AG04449 (cell line): ENCODE measurements at regions not wholly inside any gene's neighbourhood (a gene's known extent, or its start where the extent isn't known, plus 50 kb on each side); places are given as distances from the start of the nearest gene placed in this dataset.

ENCODE experiments used
- CTCF ChIA-PET: fragments of 350-600 bp; formaldehyde crosslinking; extraction: SDS; loops from one replicate; lab custom pipeline; 2021; ENCODE audit warnings: antibody characterized with exemption; lab: Yijun Ruan, JAX
- POLR2A ChIA-PET: fragments of 400-600, 350-600 bp; formaldehyde crosslinking; extraction: SDS; loops from one replicate; lab custom pipeline; 2020; ENCODE audit warnings: antibody characterized with exemption, inconsistent platforms; lab: Yijun Ruan, JAX
- DNase-seq: peaks from one replicate; pipeline ENCODE4 v3.0.0-alpha.2; 2010; ENCODE audit warnings: low read depth, low spot score
- H3K4me3 ChIP-seq: 2 replicates; pipeline ENCODE4 v1.5.1; 2011; ENCODE audit warnings: low read depth, mild to moderate bottlenecking, control low read depth, low read length
- TF ChIP-seq, protein P1 (sequence below): IDR thresholded peaks from one replicate; pipeline ENCODE4 v1.5.1; 2011; ENCODE audit warnings: mild to moderate bottlenecking, moderate library complexity, low read length, control low read depth, inconsistent platforms; ENCODE audit not compliant: insufficient read depth; ENCODE audit errors: missing control alignments

DNA sequence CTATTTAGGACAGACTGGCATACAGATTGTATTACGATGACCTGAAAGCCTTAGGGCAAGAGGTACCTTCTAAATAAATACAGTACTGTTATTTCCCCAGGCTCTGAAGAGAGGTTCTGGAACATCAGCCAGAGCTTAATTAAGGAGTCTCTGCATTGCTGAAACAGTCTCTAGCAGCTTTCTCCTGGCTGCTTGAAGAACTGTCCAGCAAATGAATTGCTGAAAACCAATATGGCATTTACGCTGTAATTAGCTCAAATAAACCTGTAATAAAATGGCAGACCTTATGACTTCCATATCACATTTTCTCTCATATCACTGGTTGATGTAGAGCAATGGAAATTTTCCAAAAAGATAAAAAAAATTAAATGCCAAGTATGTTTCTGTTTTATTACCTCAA lies 636.3 kb downstream of the GABRG2 start:
- ChIA-PET POLR2A (no interaction called here), CTCF (no interaction called here)
- no peak overlapping the region for H3K4me3 ChIP-seq
- TF ChIP-seq, protein P1, sequence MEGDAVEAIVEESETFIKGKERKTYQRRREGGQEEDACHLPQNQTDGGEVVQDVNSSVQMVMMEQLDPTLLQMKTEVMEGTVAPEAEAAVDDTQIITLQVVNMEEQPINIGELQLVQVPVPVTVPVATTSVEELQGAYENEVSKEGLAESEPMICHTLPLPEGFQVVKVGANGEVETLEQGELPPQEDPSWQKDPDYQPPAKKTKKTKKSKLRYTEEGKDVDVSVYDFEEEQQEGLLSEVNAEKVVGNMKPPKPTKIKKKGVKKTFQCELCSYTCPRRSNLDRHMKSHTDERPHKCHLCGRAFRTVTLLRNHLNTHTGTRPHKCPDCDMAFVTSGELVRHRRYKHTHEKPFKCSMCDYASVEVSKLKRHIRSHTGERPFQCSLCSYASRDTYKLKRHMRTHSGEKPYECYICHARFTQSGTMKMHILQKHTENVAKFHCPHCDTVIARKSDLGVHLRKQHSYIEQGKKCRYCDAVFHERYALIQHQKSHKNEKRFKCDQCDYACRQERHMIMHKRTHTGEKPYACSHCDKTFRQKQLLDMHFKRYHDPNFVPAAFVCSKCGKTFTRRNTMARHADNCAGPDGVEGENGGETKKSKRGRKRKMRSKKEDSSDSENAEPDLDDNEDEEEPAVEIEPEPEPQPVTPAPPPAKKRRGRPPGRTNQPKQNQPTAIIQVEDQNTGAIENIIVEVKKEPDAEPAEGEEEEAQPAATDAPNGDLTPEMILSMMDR: no peak
- DNase-seq: no peak

DNA sequence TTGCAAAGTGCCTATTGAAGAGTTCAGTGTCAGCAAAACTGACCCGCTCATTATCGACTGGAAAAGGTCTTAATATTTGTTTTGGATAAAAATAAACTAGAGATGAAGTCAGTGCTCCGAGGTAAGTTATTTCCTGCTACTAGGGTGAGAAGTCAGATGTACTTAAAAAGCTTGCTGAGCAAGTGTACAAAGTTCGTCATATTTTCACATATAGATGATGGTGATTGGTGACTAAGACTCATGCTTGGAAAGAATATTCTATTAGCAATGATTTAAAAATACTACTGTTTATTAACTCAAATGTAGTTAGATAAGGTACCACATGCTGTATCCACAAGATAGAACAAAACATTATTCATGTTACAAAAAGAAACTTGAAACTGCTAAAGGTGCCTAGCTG lies 643.7 kb downstream of the GABRG2 start:
- CTCF ChIA-PET: no interaction called here
- TF ChIP-seq, protein P1: no peak
- POLR2A ChIA-PET: no interaction called here
- H3K4me3 ChIP-seq: no peak overlapping the region
- no peak for DNase-seq

DNA sequence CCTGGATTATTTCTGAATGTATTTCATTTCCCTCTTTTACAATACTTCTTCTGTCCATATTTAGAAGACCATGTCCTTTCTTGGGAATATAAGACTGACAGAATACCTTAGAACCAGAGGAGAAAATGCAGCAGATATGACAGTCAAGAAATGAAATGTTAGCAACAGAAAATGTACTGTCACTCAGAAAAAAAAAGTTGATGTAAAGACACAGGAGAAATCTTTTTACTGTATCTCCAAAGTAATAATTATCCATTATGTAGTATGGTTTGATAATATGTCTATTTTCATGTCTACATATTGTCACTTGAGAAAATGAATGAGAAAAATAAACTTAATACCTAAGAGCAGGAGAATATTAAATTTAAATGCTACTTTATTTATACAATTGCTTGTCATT lies 652.1 kb downstream of the GABRG2 start:
- ChIA-PET POLR2A (no interaction called here), CTCF (no interaction called here)
- no peak overlapping the region for H3K4me3 ChIP-seq
- no peak for DNase-seq
- TF ChIP-seq, protein P1: no peak

DNA sequence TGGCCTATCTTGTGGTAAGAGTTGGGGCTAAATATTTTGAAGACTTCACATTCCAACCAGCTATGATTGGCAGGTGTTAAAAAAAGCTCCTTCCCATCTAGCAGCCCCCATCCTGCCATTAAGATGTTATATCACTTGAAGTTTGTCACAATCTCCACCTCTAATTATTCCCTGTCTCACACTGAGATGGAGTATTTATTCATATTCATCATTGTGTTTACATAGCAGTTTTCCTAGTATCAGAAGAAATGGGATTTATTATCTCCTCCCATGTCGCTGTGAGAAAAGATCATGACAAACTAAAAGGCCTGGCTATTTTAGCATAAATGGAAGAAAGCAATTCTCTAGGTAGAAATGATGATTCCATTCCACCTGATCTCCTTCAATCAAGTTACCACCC lies 653.6 kb downstream of the GABRG2 start:
- TF ChIP-seq, protein P1: no peak
- ChIA-PET CTCF (no interaction called here), POLR2A (no interaction called here)
- no peak overlapping the region for H3K4me3 ChIP-seq
- no peak for DNase-seq

DNA sequence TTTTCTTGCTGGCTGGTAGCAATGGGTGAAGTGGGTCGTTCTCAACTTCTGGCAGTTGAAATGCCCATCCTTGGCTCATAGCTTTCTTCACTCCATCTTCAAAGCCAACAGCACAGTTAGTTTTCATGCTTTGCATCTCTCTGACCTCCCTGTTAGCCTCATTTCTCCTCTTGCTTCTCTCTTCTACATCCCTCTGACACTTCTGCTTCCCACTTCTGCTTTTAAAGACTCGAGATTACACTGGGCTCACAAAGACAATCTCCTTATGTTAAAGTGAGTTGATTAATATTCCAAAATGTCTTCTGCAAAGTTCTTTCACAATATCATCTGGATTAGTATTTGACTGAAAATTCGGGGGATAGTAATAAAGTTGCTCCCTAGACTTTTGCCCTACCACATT lies 684.8 kb upstream of the CCNG1 start:
- ChIA-PET POLR2A (no interaction called here), CTCF (no interaction called here)
- H3K4me3 ChIP-seq: no peak overlapping the region

DNA sequence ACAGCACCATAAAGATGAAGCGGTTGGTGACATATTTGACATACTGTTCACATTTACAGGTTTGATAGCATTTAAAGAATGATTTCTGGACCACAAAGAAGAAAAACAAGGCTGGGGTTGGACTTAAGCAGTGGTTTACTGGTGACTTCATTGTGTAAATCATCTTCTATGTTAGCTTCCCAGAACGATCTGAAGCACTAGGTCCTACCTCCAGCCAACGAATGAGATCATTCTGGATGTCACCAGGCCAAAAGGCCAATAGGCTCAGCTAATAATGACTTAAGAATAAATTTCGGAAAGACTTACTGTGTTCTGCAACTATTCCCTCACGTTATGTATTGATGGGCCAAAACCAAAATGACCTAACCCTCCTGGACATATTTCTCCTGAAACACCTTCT lies 675.3 kb upstream of the CCNG1 start:
- CTCF ChIA-PET: no interaction called here
- no peak overlapping the region for H3K4me3 ChIP-seq
- no peak for DNase-seq
- TF ChIP-seq, protein P1: no peak
- POLR2A ChIA-PET: no interaction called here

More for the DNA sequence above, 684.8 kb upstream of the CCNG1 start:
- DNase-seq: no peak
- TF ChIP-seq, protein P1: no peak

DNA sequence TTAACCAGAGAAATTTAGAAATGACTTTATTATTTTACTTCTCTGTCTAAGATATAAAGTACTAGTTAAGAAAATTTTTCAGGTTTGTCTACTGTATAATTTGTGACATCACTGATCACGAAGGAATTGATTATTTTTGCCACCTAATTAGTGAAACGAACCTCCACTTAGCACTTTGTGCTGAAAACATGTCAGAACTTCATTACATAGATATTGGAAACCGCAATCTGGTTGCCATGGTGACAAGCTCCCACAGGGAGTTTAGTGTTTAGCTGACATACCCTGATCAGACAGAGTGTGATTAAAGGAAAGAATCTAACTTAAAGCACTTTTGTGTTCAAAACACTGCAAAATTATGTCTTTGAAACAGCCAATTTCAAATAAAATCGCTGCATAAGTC lies 668.4 kb upstream of the CCNG1 start:
- H3K4me3 ChIP-seq: no peak overlapping the region
- ChIA-PET POLR2A (no interaction called here), CTCF (no interaction called here)
- TF ChIP-seq, protein P1: no peak
- DNase-seq: no peak
